ENCODE measurements at regions not wholly inside any gene's neighbourhood (a gene's known extent, or its start where the extent isn't known, plus 50 kb on each side); places are given as distances from the start of the nearest gene placed in this dataset.

DNA sequence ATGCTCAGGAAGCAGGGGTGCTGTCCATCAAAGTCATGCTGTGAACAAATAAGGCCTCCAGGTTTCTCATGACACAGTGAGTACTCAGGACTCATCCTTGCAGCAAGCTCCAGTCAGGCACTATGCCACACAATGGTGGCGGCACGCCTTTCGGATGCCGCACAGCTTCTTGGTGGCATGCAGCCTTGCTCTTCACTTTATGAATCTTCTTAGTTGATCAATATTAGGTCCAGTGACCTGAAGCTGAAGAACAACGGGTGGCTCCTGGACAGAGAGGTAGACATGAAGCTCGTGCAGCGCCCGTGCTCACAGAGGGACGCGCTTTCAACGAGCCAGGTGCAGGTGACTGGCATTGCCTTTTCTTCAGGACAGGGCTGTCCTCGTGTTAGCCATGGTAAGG is 653.0 kb upstream of the MGMT start:
- TF ChIP-seq, protein P1, sequence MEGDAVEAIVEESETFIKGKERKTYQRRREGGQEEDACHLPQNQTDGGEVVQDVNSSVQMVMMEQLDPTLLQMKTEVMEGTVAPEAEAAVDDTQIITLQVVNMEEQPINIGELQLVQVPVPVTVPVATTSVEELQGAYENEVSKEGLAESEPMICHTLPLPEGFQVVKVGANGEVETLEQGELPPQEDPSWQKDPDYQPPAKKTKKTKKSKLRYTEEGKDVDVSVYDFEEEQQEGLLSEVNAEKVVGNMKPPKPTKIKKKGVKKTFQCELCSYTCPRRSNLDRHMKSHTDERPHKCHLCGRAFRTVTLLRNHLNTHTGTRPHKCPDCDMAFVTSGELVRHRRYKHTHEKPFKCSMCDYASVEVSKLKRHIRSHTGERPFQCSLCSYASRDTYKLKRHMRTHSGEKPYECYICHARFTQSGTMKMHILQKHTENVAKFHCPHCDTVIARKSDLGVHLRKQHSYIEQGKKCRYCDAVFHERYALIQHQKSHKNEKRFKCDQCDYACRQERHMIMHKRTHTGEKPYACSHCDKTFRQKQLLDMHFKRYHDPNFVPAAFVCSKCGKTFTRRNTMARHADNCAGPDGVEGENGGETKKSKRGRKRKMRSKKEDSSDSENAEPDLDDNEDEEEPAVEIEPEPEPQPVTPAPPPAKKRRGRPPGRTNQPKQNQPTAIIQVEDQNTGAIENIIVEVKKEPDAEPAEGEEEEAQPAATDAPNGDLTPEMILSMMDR (conservative IDR thresholded peaks at IDR 0.05 in 1 of 2, IDR thresholded peaks at IDR 0.05 in 1 of 2; ENCODE audit: extremely low read depth in 1 of 2, insufficient read depth in 1 of 2, low read depth in 1 of 2, low read length in 2 of 2): no peak
- TF ChIP-seq EZH2 (IDR thresholded peaks at IDR 0.05; ENCODE audit: borderline replicate concordance, low read length): no peak

All from mammary epithelial cell (primary cell).